IMR-90 (cell line): ENCODE measurements at regions not wholly inside any gene's neighbourhood (a gene's known extent, or its start where the extent isn't known, plus 50 kb on each side); places are given as distances from the start of the nearest gene placed in this dataset.

Source experiments
- ATAC-seq: fragments of 200-7000 bp; cut with Tn5 transposase; 2 replicates; pipeline ENCODE4 v1.9.1; 2020; ENCODE audit warnings: low read depth, mild to moderate bottlenecking, moderate library complexity
- BruUV-seq: library from RNA; stranded (reverse); fragments of 400-500 nt; replicated peaks from 2 replicates; lab custom pipeline; 2021; lab: Mats Ljungman, UMichigan
- CTCF ChIA-PET: fragments of 300-600 bp; formaldehyde crosslinking; extraction: SDS; loops from one replicate; lab custom pipeline; 2021; ENCODE audit warnings: antibody characterized with exemption; lab: Yijun Ruan, JAX
- POLR2A ChIA-PET: fragments of 300-600 bp; sonication (Branson Sonifier 250); formaldehyde crosslinking; loops from one replicate; lab custom pipeline; 2022; ENCODE audit warnings: antibody characterized with exemption; ENCODE audit not compliant: unreplicated experiment; lab: Charles Lee
- DNase-seq: peaks from one replicate; pipeline ENCODE4 v3.0.0; 2013
- H2AFZ ChIP-seq: replicated peaks from 2 replicates; pipeline ENCODE3; 2013; ENCODE audit warnings: low read length, mild to moderate bottlenecking; ENCODE audit not compliant: poor library complexity
- H2AK5ac ChIP-seq: 2 replicates; pipeline ENCODE4 v1.6.1; 2013; ENCODE audit warnings: low read depth, low read length, inconsistent platforms
- H2AK9ac ChIP-seq: replicated peaks from 2 replicates; pipeline ENCODE3; 2013; ENCODE audit warnings: mild to moderate bottlenecking, low read depth, low read length, moderate library complexity; ENCODE audit not compliant: poor library complexity
- H2BK120ac ChIP-seq: 2 replicates; pipeline ENCODE4 v1.6.1; 2013; ENCODE audit warnings: low read depth, low read length, inconsistent platforms
- H2BK15ac ChIP-seq: 3 replicates; pipeline ENCODE4 v1.6.1; 2013; ENCODE audit warnings: low read depth, low read length, inconsistent platforms
- H2BK20ac ChIP-seq: 2 replicates; pipeline ENCODE4 v1.6.1; 2013; ENCODE audit warnings: low read depth, mild to moderate bottlenecking, inconsistent platforms, low read length, moderate library complexity
- H2BK5ac ChIP-seq: 2 replicates; pipeline ENCODE4 v1.6.1; 2013; ENCODE audit warnings: mild to moderate bottlenecking, low read depth, low read length, inconsistent platforms; ENCODE audit not compliant: poor library complexity, severe bottlenecking
- H3K14ac ChIP-seq: replicated peaks from 2 replicates; pipeline ENCODE4 v1.6.1; 2013; ENCODE audit warnings: low read depth, low read length, inconsistent platforms
- H3K18ac ChIP-seq: 2 replicates; pipeline ENCODE4 v1.6.1; 2013; ENCODE audit warnings: low read depth, low read length, control low read depth
- H3K23ac ChIP-seq: 2 replicates; pipeline ENCODE4 v1.6.1; 2013; ENCODE audit warnings: low read depth, low read length, inconsistent platforms
- H3K27ac ChIP-seq: 2 replicates; pipeline ENCODE4 v1.5.1; 2013; ENCODE audit warnings: mild to moderate bottlenecking, control low read depth, low read length; ENCODE audit not compliant: insufficient read depth
- H3K27me3 ChIP-seq: 2 replicates; pipeline ENCODE4 v1.6.1; 2013; ENCODE audit warnings: low read length; ENCODE audit not compliant: control insufficient read depth, insufficient read depth
- H3K36me3 ChIP-seq: 2 replicates; pipeline ENCODE4 v1.6.1; 2013; ENCODE audit warnings: low read length, mixed read lengths; ENCODE audit not compliant: control insufficient read depth, insufficient read depth
- H3K4ac ChIP-seq: 2 replicates; pipeline ENCODE4 v1.6.1; 2013; ENCODE audit warnings: low read depth, low read length, inconsistent platforms
- H3K4me1 ChIP-seq: 2 replicates; pipeline ENCODE4 v1.6.1; 2013; ENCODE audit warnings: low read length, mixed read lengths; ENCODE audit not compliant: control insufficient read depth, insufficient read depth
- H3K4me2 ChIP-seq: 2 replicates; pipeline ENCODE4 v1.6.1; 2013; ENCODE audit warnings: low read depth, mild to moderate bottlenecking, control low read depth, low read length, moderate library complexity
- H3K4me3 ChIP-seq: 2 replicates; pipeline ENCODE4 v1.5.1; 2013; ENCODE audit warnings: low read depth, mild to moderate bottlenecking, control low read depth, low read length, moderate library complexity; ENCODE audit not compliant: insufficient read depth
- H3K56ac ChIP-seq: 2 replicates; pipeline ENCODE4 v1.6.1; 2013; ENCODE audit warnings: low read length, inconsistent platforms; ENCODE audit not compliant: insufficient read depth; ENCODE audit errors: extremely low read depth
- H3K79me1 ChIP-seq, 2 experiments: 2 replicates each; pipeline ENCODE4 v1.6.1; 2013; ENCODE audit warnings: low read length in 2 of 2, inconsistent platforms in 1 of 2, low read depth in 1 of 2
- H3K9ac ChIP-seq: 2 replicates; pipeline ENCODE4 v1.6.1; 2013; ENCODE audit warnings: low read depth, low read length, control low read depth
- H3K9me1 ChIP-seq: 2 replicates; pipeline ENCODE4 v1.6.1; 2013; ENCODE audit warnings: low read length, inconsistent platforms; ENCODE audit not compliant: insufficient read depth
- H3K9me3 ChIP-seq: 2 replicates; pipeline ENCODE4 v1.6.1; 2013; ENCODE audit warnings: low read length; ENCODE audit not compliant: control insufficient read depth, insufficient read depth
- H4K20me1 ChIP-seq: 2 replicates; pipeline ENCODE4 v1.6.1; 2013; ENCODE audit warnings: low read length, inconsistent platforms; ENCODE audit not compliant: insufficient read depth
- H4K5ac ChIP-seq: 2 replicates; pipeline ENCODE4 v1.6.1; 2013; ENCODE audit warnings: mild to moderate bottlenecking, low read depth, low read length, control low read depth
- H4K8ac ChIP-seq, 2 experiments: 2 replicates each; pipeline ENCODE4 v1.6.1; 2013; ENCODE audit warnings: low read depth in 2 of 2, low read length in 2 of 2, control low read depth in 1 of 2, inconsistent platforms in 1 of 2
- H4K91ac ChIP-seq: 2 replicates; pipeline ENCODE4 v1.6.1; 2013; ENCODE audit warnings: low read depth, low read length, inconsistent platforms; ENCODE audit not compliant: insufficient read depth
- POLR2A ChIP-seq: IDR thresholded peaks from 2 replicates; pipeline ENCODE4 v1.6.1; 2012; ENCODE audit warnings: mild to moderate bottlenecking, low read depth, low read length
- USF2 ChIP-seq: fragments of 150-350 bp; IDR thresholded peaks from 2 replicates; pipeline ENCODE4 v1.6.1; 2017; ENCODE audit warnings: mild to moderate bottlenecking, antibody characterized with exemption, low read length, low read depth
- WGBS, 2 experiments: methylation state at CpG; one replicate each; pipeline versions ENCODE4 v1.1.5 to v1.1.7; 2013; ENCODE audit warnings: missing lambda C conversion rate in 2 of 2; ENCODE audit not compliant: insufficient read length in 1 of 2; ENCODE audit errors: extremely low coverage in 2 of 2; 5-methylcytosine and 5-hydroxymethylcytosine counted together
- dilution Hi-C: fragments of 300-500 bp; cut with HindIII; formaldehyde crosslinking; loops from one replicate; pipeline ENCODE4 v1.14.3; 2018; ENCODE audit warnings: low sequenced_read_pairs; ENCODE audit not compliant: unreplicated experiment
- in situ Hi-C: fragments of 300-500 bp; cut with MboI; formaldehyde crosslinking; loops from 3 replicates; pipeline ENCODE4 v1.14.3; 2019; ENCODE audit warnings: low sequenced_read_pairs, inconsistent platforms, mixed read lengths
- intact Hi-C: fragments of 100-400 bp; cut with micrococcal nuclease; formaldehyde crosslinking; loops from 2 replicates; pipeline ENCODE4 v1.10.0; 2022

- H4K5ac ChIP-seq: no peak overlapping the region
- TF ChIP-seq USF2 (no peak), POLR2A (no peak)
- H3K36me3 ChIP-seq: no peaks in the 10 kb centered on the region
- H3K23ac ChIP-seq: no peak overlapping the region
- H3K9me1 ChIP-seq: peaks cover 10% of the 10 kb centered on the region; the same call in 1 of the 2 replicates
- no peak overlapping the region for H2BK5ac ChIP-seq
- H3K4me2 ChIP-seq: no peak overlapping the region
- H3K4me1 ChIP-seq: peaks cover 15% of the 10 kb centered on the region
- 47% methylated on average over 3 of the region's 6 CpGs; no CpG with 5 or more reads in 1 of the 2 experiments for WGBS, 2 experiments
- 0 out of 2 replicates have a peak, but pooled peaks cover 5% of the 10 kb centered on the region for H4K20me1 ChIP-seq
- H3K9ac ChIP-seq: no peak overlapping the region
- H4K91ac ChIP-seq: peak overlapping the region; percentile 67
- no peaks in the 10 kb centered on the region for H3K79me1 ChIP-seq
- in situ Hi-C loops: no loop called here
- peak overlapping the region; percentile 73 for H2BK120ac ChIP-seq
- H2AK5ac ChIP-seq: peak overlapping the region; percentile 85
- intact Hi-C loops: loop anchor here (2.0 kb wide), 1 partner anchor 426 kb away; no protein-coding TSS in a partner anchor
- H3K4me3 ChIP-seq: no peak overlapping the region
- peak overlapping the region; percentile 6 to 70; a peak in 3 of 4 replicates for H4K8ac ChIP-seq
- H2BK20ac ChIP-seq: peak overlapping the region; percentile 78
- H3K56ac ChIP-seq: no peak overlapping the region
- POLR2A ChIA-PET: no interaction called here
- dilution Hi-C loops: no loop called here
- H3K9me3 ChIP-seq: no peaks in the 10 kb centered on the region
- no peak overlapping the region for H2AK9ac ChIP-seq
- H2AFZ ChIP-seq: peak overlapping the region; percentile 29
- H3K27ac ChIP-seq: peak overlapping the region; percentile 2
- peak; percentile 16; the same call in 1 of the 2 replicates for ATAC-seq
- H3K18ac ChIP-seq: no peak overlapping the region; the same call in 1 of the 2 replicates
- peak overlapping the region; percentile 57 for H3K4ac ChIP-seq
- H3K14ac ChIP-seq: peak overlapping the region; percentile 33; the same call in 1 of the 2 replicates
- peaks cover 6% of the 10 kb centered on the region; the same call in 1 of the 2 replicates for H3K27me3 ChIP-seq
- no TSS peak for BruUV-seq
- CTCF ChIA-PET: no interaction called here
- peak; percentile 22 for DNase-seq
- peak overlapping the region; percentile 16; the same call in 2 of the 3 replicates for H2BK15ac ChIP-seq
These were observed 60.9 kb downstream of the SMIM38 start for GRCh38 chr11:69216647-69217051.
